Stimulated activated CD8-positive, alpha-beta memory T cell treated with anti-CD3 and anti-CD28 coated beads, Interleukin-7, amount 100 ng/mL, for 1 hour (primary cell): ENCODE measurements at regions not wholly inside any gene's neighbourhood (a gene's known extent, or its start where the extent isn't known, plus 50 kb on each side); places are given as distances from the start of the nearest gene placed in this dataset.

Experiments used
- DNase-seq, 2 donors: peaks; one replicate each; pipeline ENCODE4 v3.0.0-alpha.2; 2020; ENCODE audit warnings: low read depth in 2 of 2

GRCh38 chr12:92496790-92497189 lies 206.0 kb upstream of the PLEKHG7 start:
- no peak for DNase-seq

DNA sequence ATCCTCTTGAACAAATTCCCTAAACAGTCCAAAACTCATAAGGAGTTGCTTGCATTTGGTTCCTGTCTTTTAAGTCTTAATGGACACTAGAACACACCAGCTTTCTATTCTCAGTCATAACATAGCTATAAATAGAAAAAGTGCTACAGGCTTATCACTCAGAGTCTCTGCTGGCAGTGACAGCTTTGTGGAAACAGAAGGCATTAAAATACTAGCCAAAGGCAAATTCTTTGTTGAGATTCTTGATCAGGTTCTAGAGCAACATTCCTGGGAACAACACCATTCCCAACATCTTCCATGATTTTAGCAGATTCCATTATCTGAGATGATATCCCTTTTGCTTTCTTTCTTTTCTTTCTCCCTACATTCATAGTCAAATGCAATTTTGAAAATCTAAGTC lies 207.7 kb upstream of the PLEKHG7 start:
- DNase-seq, result no peak

DNA sequence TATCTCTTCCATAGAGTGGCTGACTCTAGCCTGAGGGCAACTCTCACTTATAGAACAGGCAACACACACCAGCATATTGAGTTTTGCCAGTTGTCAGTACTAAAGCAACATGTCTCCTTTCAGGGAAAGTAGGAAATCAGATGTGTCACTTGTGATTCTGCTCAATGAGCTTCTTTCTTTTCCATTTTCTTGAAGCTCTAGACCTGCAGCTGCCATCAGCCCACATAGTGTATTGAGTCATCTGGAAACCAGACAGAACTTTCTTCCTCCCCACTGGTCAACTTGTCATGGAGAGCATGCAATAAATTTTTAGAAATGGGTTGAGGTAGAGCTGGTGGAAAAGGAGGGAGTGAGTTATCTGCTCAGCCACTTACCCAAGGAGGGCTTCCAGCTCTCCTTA lies 209.0 kb upstream of the PLEKHG7 start:
- no peak for DNase-seq

- DNase-seq, result no peak
Observed at GRCh38 chr12:92492995-92493394, 209.8 kb upstream of the PLEKHG7 start.

- DNase-seq, result no peak
Observed at GRCh38 chr12:92492291-92492690, 210.5 kb upstream of the PLEKHG7 start.

DNA sequence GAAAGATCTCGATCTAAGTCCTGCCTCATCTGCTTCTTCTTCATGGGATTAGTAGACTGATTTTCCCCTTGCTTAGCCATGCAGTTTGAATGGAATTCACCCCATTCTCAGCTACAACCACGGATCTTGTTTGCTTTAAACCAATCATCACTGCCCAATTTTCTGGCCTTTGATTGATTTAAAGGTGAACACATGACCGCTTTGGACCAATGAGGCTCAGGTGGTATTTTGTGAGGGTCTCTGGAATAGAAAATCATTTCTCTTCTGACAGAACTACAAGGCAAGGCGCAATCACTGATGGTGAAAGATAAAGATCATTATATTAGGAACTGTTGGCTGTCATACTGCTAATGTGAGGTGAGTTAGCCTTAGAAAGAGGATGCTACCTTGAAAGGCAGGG lies 213.0 kb upstream of the PLEKHG7 start:
- DNase-seq, result no peak

DNA sequence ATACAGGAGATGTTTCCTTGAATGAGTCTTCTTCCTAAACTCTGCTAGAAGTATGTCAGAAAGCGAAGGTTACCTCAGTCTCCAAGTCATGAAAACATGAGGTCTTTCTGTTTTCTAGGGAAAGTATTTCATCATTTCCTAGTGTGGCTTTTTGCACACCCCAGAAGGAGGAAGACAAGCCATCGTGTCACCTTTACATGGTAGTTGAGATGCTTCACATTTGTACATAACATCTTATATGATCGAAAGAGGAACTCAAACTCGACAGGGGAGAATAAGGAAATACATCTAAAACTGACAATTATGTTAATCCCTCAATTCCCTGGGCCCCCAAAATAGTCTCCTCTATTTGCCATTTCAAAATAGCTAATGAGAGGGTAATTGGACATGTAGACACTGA lies 214.1 kb upstream of the PLEKHG7 start:
- DNase-seq, result no peak

DNA sequence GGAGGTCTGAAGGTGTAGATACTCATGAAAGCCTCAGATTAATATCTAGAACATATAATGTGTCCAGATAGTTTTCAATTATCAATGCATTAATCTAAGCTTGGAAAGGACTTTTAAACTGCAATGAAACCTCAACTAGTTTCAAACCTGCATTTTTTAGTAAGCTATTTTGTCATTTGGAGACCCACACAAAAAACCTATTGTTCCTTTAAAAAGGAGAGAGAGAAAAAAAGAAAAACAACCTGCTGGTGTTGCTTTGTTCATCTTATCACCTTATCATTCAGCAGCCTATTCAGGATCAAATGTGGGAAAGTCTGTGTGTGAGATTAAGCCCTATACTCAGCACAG lies 215.7 kb upstream of the PLEKHG7 start:
- DNase-seq, result no peak

- DNase-seq, result no peak
Observed at GRCh38 chr12:92486443-92487137, 216.2 kb upstream of the PLEKHG7 start.

DNA sequence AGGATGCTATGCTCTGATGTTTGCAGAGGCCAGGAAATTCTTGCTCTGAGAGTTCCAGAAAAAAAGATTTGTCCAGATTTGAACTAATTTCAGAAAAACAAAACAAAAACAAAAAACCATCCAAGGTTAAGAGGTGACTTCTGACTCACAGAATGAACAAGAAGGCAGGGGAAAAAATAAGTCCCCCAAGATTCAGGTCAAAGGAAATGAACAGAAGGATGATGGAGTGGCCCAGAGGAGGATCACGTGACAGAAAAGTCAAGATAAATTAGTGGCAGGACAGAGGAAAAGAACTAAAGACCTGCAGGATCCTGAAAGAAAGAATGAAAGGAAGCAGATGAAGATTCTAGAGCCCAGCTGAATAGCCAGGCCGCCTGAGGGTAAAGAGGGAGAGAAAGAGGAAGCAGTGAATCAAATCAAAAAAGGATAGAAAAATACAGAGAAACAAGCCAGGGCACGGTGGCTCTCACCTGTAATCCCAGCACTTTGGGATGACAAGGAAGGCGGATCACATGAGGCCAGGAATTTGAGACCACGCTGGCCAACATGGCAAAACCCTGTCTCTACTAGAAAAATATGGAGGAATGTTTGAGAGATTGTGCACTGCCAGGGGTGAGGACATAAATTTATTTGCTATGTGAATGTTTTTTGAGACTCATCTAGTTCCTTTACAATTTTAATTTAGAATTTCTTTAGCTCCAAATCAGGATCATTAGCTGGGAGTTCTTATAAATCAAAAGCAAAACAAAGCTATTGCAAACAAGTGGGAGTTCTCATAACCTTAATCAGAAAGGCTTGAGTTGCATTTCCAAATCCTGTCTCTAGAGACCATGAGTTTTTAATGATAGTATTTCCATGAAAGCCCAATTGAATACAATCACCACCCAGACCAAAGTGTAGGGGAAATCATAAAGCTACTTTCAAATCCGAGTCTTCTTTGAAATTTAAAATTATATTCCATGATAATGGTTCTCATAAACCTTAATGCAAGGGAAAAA lies 217.1 kb upstream of the PLEKHG7 start:
- no peak for DNase-seq

GRCh38 chr12:92482599-92482998 lies 220.2 kb upstream of the PLEKHG7 start:
- DNase-seq, result no peak

GRCh38 chr12:92481066-92481465 lies 221.7 kb upstream of the PLEKHG7 start:
- no peak for DNase-seq

DNA sequence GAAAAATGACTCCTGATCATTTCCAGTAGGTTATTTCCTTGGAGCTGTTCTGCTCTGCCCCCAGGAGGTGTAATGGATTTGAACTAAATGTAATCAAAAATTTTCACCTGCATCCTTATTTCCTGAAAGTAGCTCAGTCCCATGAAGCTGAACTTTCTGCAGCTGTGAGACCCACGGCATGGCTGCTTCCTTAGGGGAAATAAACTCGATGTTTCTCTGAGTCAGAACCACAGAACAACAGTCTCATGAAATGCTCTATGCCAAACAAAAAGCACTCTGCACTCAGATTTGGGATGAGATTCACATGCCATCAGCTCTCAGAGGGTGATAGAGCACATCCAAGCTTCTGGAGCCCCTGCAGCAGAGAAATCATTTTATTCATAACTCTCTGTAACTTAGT lies 224.1 kb upstream of the PLEKHG7 start:
- DNase-seq, result no peak

DNA sequence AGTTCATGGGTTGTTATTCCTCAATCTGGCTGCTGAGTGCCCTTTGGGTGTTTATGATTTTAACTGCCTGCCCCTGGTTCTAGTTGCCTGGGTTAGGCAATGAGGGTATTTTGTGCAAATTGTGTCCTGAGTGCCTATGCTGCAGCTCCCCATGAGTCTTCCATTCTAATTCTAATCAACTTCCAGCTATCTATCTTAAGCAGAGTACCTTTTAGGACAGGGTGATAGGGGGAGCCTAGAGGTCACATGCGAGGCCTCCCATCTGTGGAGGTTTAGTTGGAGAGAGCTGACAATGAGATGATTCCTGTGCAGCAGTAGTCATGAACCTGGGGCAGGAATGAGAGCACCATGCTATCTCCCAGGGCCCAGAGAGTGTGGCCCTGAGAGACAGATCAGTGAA lies 225.9 kb upstream of the PLEKHG7 start:
- no peak for DNase-seq

GRCh38 chr12:92473564-92473963 lies 229.2 kb upstream of the PLEKHG7 start:
- no peak for DNase-seq

- no peak for DNase-seq
Observed at GRCh38 chr12:92472201-92472600, 230.6 kb upstream of the PLEKHG7 start.

DNA sequence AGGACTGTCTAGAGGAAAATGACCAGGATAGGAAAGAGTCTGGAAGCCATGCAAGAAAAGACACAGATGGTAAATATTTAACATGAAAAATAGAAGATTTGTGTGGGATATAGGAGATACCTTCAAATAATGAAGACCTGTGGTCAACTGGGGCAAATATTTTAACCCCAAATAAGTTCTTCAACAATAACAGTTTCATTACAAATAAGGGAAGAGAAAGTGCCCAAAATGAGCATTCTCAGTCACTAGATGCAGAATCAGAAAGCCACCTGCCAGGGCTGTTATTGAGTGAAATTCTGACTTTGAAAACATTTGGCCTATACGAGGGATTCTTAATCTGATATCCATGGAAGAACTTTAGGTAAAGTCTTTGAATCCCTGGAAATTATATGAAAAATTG lies 231.2 kb upstream of the PLEKHG7 start:
- no peak for DNase-seq

DNA sequence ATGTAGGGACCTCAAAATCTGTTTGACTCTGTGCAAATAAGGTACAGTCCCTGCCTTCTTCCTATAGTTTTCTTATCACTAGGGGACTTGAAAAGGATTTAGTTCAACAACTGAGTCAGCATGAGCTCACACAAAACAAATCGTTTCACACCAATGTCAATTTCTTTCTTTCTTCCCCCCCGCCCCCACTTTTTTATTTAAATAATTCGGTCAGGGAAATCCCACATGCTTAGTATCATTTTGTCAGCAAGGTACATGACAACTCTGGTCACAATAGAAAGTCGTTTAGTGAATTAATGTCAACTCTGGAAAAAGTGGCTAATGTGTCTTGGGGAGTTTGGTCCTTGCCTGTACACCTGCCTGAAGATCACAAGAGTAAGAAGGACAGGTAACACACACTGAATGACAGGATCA lies 232.2 kb upstream of the PLEKHG7 start:
- DNase-seq, result no peak

DNA sequence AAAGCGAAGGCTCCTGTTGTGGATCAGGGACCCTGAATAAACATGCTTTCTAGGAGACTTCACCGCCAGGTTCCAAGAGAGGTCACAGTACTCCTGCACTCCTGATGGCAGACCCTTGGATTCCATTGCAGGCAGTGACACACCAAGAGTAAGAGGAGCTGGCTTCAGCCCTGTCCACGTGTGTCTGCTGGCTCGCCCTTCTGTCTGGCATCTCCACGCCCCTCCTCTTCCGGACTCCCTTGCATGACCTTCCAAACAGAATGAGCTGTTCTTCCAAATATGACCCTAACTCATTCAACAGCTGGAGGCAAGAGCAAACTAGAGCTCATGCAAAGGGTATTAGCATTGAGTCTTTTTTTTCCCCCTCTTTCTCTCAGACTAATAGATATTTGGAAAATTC lies 233.0 kb upstream of the PLEKHG7 start:
- no peak for DNase-seq

GRCh38 chr12:92468358-92469020 lies 234.3 kb upstream of the PLEKHG7 start:
- no peak for DNase-seq

DNA sequence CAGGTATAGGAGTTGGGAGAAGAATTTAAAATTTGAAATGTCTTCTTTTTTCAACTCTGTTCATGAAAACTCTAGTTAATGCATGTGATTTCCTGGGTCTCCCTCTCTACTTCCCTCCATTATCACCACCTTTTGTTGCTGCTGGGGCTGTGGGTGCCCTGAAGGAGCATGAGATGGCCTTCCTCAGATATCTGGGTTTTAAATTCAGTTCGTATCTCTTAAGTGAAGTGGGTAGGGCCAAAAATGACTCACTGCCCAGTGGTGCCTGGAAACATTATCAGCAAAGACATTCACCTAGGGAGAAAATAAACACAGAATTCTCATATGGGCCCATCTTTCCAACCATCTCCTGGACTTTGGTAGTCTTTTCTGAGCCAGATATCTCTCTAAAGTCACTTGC lies 234.9 kb upstream of the PLEKHG7 start:
- DNase-seq, result no peak
